Activated B cell treated with CpG ODN at 0.5 μM for 24 hours (primary cell): ENCODE measurements at regions not wholly inside any gene's neighbourhood (a gene's known extent, or its start where the extent isn't known, plus 50 kb on each side); places are given as distances from the start of the nearest gene placed in this dataset.

Experiments used
- ATAC-seq: fragments of 200-7000 bp; cut with Tn5 transposase; one replicate; pipeline ENCODE4 v1.10.0; 2021; ENCODE audit warnings: low read depth, mild to moderate bottlenecking, moderate library complexity
- CTCF ChIA-PET: fragments of 350-600 bp; sonication (Branson Sonifier 250); formaldehyde crosslinking; loops from one replicate; lab custom pipeline; 2021; ENCODE audit warnings: antibody characterized with exemption; lab: Charles Lee
- POLR2A ChIA-PET: fragments of 350-600 bp; sonication (Branson Sonifier 250); formaldehyde crosslinking; loops from one replicate; lab custom pipeline; 2021; ENCODE audit warnings: antibody characterized with exemption; lab: Charles Lee
- DNase-seq: peaks from one replicate; pipeline ENCODE4 v3.0.0; 2022
- H3K27ac Mint-ChIP-seq: one replicate; pipeline ENCODE4 v1.8.0; 2020; ENCODE audit warnings: mixed read lengths
- H3K27me3 Mint-ChIP-seq: one replicate; pipeline ENCODE4 v1.8.0; 2021; ENCODE audit warnings: mixed read lengths
- H3K36me3 Mint-ChIP-seq: one replicate; pipeline ENCODE4 v1.8.0; 2021; ENCODE audit warnings: low read depth, mixed read lengths
- H3K4me1 Mint-ChIP-seq: one replicate; pipeline ENCODE4 v1.8.0; 2021; ENCODE audit warnings: mixed read lengths
- H3K4me3 Mint-ChIP-seq: one replicate; pipeline ENCODE4 v1.8.0; 2020; ENCODE audit warnings: mild to moderate bottlenecking, mixed read lengths
- H3K9me3 Mint-ChIP-seq: one replicate; pipeline ENCODE4 v1.8.0; 2020; ENCODE audit warnings: mixed read lengths
- intact Hi-C: fragments of 100-400 bp; cut with micrococcal nuclease; formaldehyde crosslinking; loops from one replicate; pipeline ENCODE4 v1.15.1; 2024
- TF ChIP-seq, protein P1 (sequence below): fragments of 200-600 bp; IDR thresholded peaks from one replicate; pipeline ENCODE4 v1.8.0; 2022; ENCODE audit warnings: antibody characterized with exemption, mild to moderate bottlenecking

DNA sequence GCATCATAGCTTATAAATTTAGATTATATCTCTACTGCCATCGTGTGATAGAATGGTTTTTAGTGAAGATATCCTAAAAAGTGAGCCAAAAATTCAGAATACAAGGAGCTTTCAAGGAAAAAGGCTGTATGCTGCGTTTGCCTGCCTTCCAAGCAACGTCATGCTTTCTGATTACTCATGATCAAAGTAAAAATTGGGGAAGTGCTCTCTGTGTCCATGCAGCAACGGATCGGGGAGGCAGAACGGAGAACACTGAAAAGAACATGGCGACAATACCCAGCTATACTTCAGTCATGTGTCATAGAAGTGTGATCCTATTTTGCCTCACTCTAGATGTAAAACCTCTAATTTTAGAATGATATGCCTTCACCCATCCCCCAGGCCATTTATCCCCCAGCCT, 185.7 kb downstream of the SUCLG1 start:
- ChIA-PET POLR2A (no interaction called here), CTCF (no interaction called here)
- intact Hi-C loops = no loop called here
- Mint-ChIP-seq H3K27ac (no peak overlapping the region), H3K4me3 (no peak overlapping the region), H3K27me3 (peaks cover 4% of the 10 kb centered on the region), H3K4me1 (no peaks in the 10 kb centered on the region), H3K36me3 (no peaks in the 10 kb centered on the region), H3K9me3 (no peaks in the 10 kb centered on the region)
- no peak for ATAC-seq
- TF ChIP-seq, protein P1, sequence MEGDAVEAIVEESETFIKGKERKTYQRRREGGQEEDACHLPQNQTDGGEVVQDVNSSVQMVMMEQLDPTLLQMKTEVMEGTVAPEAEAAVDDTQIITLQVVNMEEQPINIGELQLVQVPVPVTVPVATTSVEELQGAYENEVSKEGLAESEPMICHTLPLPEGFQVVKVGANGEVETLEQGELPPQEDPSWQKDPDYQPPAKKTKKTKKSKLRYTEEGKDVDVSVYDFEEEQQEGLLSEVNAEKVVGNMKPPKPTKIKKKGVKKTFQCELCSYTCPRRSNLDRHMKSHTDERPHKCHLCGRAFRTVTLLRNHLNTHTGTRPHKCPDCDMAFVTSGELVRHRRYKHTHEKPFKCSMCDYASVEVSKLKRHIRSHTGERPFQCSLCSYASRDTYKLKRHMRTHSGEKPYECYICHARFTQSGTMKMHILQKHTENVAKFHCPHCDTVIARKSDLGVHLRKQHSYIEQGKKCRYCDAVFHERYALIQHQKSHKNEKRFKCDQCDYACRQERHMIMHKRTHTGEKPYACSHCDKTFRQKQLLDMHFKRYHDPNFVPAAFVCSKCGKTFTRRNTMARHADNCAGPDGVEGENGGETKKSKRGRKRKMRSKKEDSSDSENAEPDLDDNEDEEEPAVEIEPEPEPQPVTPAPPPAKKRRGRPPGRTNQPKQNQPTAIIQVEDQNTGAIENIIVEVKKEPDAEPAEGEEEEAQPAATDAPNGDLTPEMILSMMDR = no peak
- DNase-seq = no peak

DNA sequence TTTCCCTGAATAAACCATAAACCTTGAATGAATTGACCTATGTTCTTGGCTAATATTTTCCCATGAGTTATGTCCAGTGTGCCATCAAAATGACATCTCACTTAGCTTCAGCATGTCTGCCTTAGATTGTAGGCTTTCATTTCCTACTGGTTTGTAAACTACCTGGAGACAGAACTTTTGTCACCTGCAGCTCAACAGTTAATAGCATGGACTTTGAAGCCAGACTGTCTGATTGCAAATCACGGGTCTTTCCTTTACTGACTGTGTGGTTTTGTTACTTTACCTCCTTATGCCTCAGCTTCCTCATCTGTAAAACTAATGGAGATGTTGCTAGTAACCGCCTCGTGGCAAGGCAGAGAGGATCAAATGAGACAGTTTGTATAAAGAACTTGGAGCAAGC, 187.1 kb downstream of the SUCLG1 start:
- CTCF ChIA-PET = no interaction called here

DNA sequence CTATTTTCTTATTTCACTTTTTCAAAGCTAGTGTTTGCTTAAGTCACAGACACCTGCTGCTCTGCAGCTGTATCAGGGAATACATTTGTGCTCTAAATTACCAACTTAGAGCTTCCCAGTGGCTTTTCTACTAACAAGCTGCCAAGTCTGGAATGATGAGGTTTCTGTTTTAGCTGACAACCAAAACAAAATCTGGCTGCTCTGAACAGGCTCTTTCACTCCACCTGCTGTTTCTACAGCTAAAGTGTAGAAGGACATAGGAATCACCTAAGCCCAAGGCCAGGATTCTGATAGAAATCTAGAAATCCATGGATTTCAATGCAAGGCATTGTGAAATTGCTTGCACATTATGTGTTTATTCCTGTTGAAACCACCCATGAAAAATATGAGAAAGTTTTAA, 201.2 kb downstream of the SUCLG1 start:
- H3K9me3 Mint-ChIP-seq = no peaks in the 10 kb centered on the region
- POLR2A ChIA-PET = no interaction called here

More for the DNA sequence above, 187.1 kb downstream of the SUCLG1 start:
- DNase-seq (no peak), ATAC-seq (no peak)
- peaks cover 2% of the 10 kb centered on the region for H3K27me3 Mint-ChIP-seq
- H3K36me3 Mint-ChIP-seq = no peaks in the 10 kb centered on the region
- H3K4me1 Mint-ChIP-seq = no peaks in the 10 kb centered on the region
- no peak overlapping the region for H3K4me3 Mint-ChIP-seq
- no peaks in the 10 kb centered on the region for H3K9me3 Mint-ChIP-seq
- intact Hi-C loops = no loop called here
- POLR2A ChIA-PET = no interaction called here
- H3K27ac Mint-ChIP-seq = no peak overlapping the region
- TF ChIP-seq, protein P1 = no peak

DNA sequence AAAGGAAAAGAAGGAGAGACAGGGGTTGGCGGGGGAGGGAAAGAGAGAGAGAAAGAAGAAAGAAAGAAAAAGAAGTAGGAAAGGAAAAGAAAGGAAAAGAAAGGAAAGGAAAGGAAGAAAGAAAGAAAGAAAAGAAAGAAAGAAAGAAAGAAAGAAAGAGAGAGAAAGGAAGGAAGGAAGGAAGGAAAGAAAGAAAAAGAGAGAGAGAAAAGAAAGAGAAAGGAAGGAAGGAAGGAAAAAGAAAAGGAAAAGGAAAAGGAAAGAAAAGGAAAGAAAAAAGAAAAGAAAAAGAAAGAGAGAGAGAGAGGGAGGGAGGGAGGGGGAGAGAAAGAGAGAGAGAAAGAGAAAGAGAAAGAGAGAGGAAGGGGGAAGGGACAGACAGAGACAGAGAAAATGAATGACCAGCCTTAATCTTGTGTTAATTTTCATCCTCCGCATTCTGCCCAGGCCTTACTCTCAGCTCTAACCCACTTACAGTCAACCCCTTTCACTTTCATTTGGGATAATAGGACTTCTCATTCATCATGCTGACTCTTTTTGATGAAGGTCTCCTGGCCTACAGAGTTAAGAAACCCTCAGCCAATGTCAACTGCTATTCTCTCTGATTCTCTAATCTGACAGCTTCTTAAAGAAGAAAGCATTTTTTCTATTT, 207.3 kb downstream of the SUCLG1 start:
- no peak for DNase-seq
- Mint-ChIP-seq H3K36me3 (no peaks in the 10 kb centered on the region), H3K27ac (no peak overlapping the region), H3K9me3 (no peaks in the 10 kb centered on the region), H3K4me3 (no peak overlapping the region), H3K4me1 (no peaks in the 10 kb centered on the region), H3K27me3 (peaks cover 2% of the 10 kb centered on the region)
- CTCF ChIA-PET = no interaction called here
- ATAC-seq = no peak
- POLR2A ChIA-PET = no interaction called here
- TF ChIP-seq, protein P1 = no peak
- intact Hi-C loops = no loop called here

More for the DNA sequence above, 201.2 kb downstream of the SUCLG1 start:
- peaks cover 11% of the 10 kb centered on the region for H3K27me3 Mint-ChIP-seq
- H3K4me1 Mint-ChIP-seq = no peaks in the 10 kb centered on the region
- DNase-seq = no peak
- TF ChIP-seq, protein P1 = no peak
- no peak for ATAC-seq
- CTCF ChIA-PET = no interaction called here
- no peak overlapping the region for H3K27ac Mint-ChIP-seq
- H3K36me3 Mint-ChIP-seq = no peaks in the 10 kb centered on the region
- H3K4me3 Mint-ChIP-seq = no peak overlapping the region
- intact Hi-C loops = no loop called here

DNA sequence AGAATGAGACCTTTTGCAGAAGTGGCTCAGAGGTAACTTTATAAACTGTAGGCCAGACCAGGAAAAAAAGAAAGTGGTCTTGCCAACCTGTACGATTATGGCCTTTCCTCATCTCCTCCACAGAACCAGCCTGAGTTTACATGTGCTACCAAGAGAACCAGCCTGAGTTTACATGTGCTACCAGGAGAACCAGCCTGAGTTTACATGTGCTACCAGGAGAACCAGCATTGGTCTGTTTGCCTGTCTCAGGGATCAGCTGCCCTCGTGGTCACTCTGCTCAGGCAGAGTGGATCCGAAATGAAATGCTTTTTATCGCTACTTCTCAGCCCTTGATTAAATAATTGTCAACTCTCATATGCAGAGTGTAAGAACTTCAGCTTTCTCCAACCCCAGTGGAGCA, 209.9 kb downstream of the SUCLG1 start:
- no peak overlapping the region for H3K27ac Mint-ChIP-seq
- DNase-seq = no peak
- H3K4me1 Mint-ChIP-seq = no peaks in the 10 kb centered on the region
- POLR2A ChIA-PET = no interaction called here
- H3K4me3 Mint-ChIP-seq = no peak overlapping the region
- no peak for ATAC-seq
- H3K9me3 Mint-ChIP-seq = no peaks in the 10 kb centered on the region
- peaks cover 2% of the 10 kb centered on the region for H3K27me3 Mint-ChIP-seq
- CTCF ChIA-PET = no interaction called here
- H3K36me3 Mint-ChIP-seq = no peaks in the 10 kb centered on the region
- TF ChIP-seq, protein P1 = no peak
- intact Hi-C loops = no loop called here
